ENCODE measurements at regions not wholly inside any gene's neighbourhood (a gene's known extent, or its start where the extent isn't known, plus 50 kb on each side); places are given as distances from the start of the nearest gene placed in this dataset.

DNA sequence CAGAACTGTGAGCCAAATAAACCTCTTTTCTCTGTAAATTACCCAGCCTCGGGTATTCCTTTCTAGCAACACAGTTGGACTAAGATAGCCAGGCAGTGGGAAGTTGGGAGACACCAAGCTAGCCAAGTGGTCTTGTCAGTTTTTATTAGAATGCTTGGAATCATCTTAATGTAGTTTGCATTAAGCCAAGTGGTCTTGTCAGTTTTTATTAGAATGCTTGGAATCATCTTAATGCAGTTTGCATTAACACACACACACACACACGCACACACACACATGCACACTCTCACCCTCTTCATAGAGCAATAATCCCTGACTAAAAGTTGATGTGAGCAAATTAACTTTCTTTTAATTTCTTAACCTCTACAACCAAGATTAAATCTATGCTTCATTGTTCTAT lies 151.5 kb downstream of the VAPA start:
- no peak overlapping the region for H3K18ac ChIP-seq (ENCODE audit: low read depth, low read length)
- no peak overlapping the region for H4K5ac ChIP-seq (ENCODE audit: low read depth, low read length)
- TF ChIP-seq RCOR1 (IDR thresholded peaks at IDR 0.05; ENCODE audit: insufficient replicate concordance, low read length) (no peak), CHD1 (IDR thresholded peaks at IDR 0.05; ENCODE audit: low read depth, low read length) (no peak), POLR2A (IDR thresholded peaks at IDR 0.05; ENCODE audit: low read depth, low read length) (no peak), BHLHE40 (IDR thresholded peaks at IDR 0.05; ENCODE audit: low read depth, low read length) (no peak), MAZ (IDR thresholded peaks at IDR 0.05; ENCODE audit: borderline replicate concordance, low read depth, low read length) (no peak), CEBPB (IDR thresholded peaks at IDR 0.05; ENCODE audit: low read depth, low read length) (no peak), CTCF (conservative IDR thresholded peaks at IDR 0.05; ENCODE audit: low read depth, low read length) (no peak)
- CTCF ChIA-PET: no interaction called here
- H2AK9ac ChIP-seq (replicated peaks; ENCODE audit: low read depth, low read length, poor library complexity): no peak overlapping the region
- no peak overlapping the region for H2BK5ac ChIP-seq (ENCODE audit: low read depth, low read length, poor library complexity, severe bottlenecking)
- no CpG with 5 or more reads among the region's 2 CpGs for WGBS, 2 experiments (ENCODE audit: extremely low coverage in 2 of 2, insufficient read length in 1 of 2)
- H4K91ac ChIP-seq (ENCODE audit: insufficient read depth, low read depth, low read length): no peak overlapping the region
- H3K9me3 ChIP-seq (ENCODE audit: control insufficient read depth, insufficient read depth, low read length): no peaks in the 10 kb centered on the region
- dilution Hi-C loops (cut with HindIII; ENCODE audit: low sequenced_read_pairs, unreplicated experiment) (no loop called here), in situ Hi-C loops (cut with MboI; ENCODE audit: low sequenced_read_pairs) (no loop called here), intact Hi-C loops (cut with micrococcal nuclease) (loop anchor here (1.0 kb wide), 1 partner anchor 99 kb away; no protein-coding TSS in a partner anchor)
- H3K27me3 ChIP-seq (ENCODE audit: control insufficient read depth, insufficient read depth, low read length): no peaks in the 10 kb centered on the region
- H2BK20ac ChIP-seq (ENCODE audit: low read depth, low read length): no peak overlapping the region
- H2AFZ ChIP-seq (replicated peaks; ENCODE audit: low read length, poor library complexity): no peak overlapping the region
- BruUV-seq (replicated peaks): no TSS peak
- peaks cover 2% of the 10 kb centered on the region; the same call in 1 of the 2 replicates for H3K9me1 ChIP-seq (ENCODE audit: insufficient read depth, low read length)
- no peak overlapping the region for H3K14ac ChIP-seq (replicated peaks; ENCODE audit: low read depth, low read length)
- H4K8ac ChIP-seq (ENCODE audit: low read depth in 2 of 2, low read length in 2 of 2): no peak overlapping the region
- no peaks in the 10 kb centered on the region for H4K20me1 ChIP-seq (ENCODE audit: insufficient read depth, low read length)
- POLR2A ChIA-PET (ENCODE audit: unreplicated experiment): no interaction called here
- no peak overlapping the region for H2BK15ac ChIP-seq (ENCODE audit: low read depth, low read length)
- no peak overlapping the region for H3K56ac ChIP-seq (ENCODE audit: extremely low read depth, insufficient read depth, low read length)
- no peak overlapping the region for H3K4me2 ChIP-seq (ENCODE audit: low read depth, low read length)
- peaks cover 19% of the 10 kb centered on the region for H3K4me1 ChIP-seq (ENCODE audit: control insufficient read depth, insufficient read depth, low read length)
- no peak overlapping the region for H3K4ac ChIP-seq (ENCODE audit: low read depth, low read length)
- H2BK120ac ChIP-seq (ENCODE audit: low read depth, low read length): no peak overlapping the region
- no peak for DNase-seq
- no peak for ATAC-seq (ENCODE audit: low read depth)
- H3K4me3 ChIP-seq (ENCODE audit: insufficient read depth, low read depth, low read length): no peak overlapping the region
- no peak overlapping the region for H2AK5ac ChIP-seq (ENCODE audit: low read depth, low read length)
- H3K36me3 ChIP-seq (ENCODE audit: control insufficient read depth, insufficient read depth, low read length): no peaks in the 10 kb centered on the region
- H3K23ac ChIP-seq (ENCODE audit: low read depth, low read length): no peak overlapping the region
- H3K27ac ChIP-seq (ENCODE audit: insufficient read depth, low read length): no peak overlapping the region
- H3K79me1 ChIP-seq (ENCODE audit: low read depth in 1 of 2, low read length in 2 of 2): no peaks in the 10 kb centered on the region
- no peak overlapping the region for H3K9ac ChIP-seq (ENCODE audit: low read depth, low read length)

Data from IMR-90 (cell line).